HG02973 (cell line): ENCODE measurements at regions not wholly inside any gene's neighbourhood (a gene's known extent, or its start where the extent isn't known, plus 50 kb on each side); places are given as distances from the start of the nearest gene placed in this dataset.
"Not testable (repeated sequence)": the region's sequence is repeated elsewhere in the genome, so short reads cannot be mapped to it uniquely, and the experiment has no call there.

Source experiments
- ATAC-seq: cut with Tn5 transposase; IDR thresholded peaks from one replicate; pipeline ENCODE4 v1.9.1; 2021; ENCODE audit warnings: moderate library complexity; ENCODE audit not compliant: unreplicated experiment

DNA sequence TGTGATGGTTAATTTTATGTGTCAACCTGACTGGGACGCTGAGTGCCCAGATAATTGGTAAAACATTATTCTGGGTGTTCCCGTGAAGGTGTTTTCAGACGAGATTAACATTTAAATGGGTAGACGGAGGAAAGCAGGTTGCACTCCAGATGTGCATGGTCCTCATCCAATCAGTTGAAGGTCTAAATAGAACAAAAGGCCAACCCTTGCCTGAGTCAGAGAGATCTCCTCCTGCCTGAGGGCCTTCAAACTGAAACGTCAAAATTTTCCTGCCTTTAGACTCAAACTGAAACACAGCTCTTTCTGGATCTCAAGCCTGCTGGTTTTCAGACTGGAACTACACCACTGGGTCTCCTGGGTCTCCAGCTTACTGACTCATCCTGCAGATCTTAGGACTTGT, 73.5 kb downstream of the NPIPA8 start:
- not testable (repeated sequence) for ATAC-seq

GRCh38 chr16:18261848-18262247, 74.7 kb downstream of the NPIPA8 start:
- ATAC-seq, result not testable (repeated sequence)

DNA sequence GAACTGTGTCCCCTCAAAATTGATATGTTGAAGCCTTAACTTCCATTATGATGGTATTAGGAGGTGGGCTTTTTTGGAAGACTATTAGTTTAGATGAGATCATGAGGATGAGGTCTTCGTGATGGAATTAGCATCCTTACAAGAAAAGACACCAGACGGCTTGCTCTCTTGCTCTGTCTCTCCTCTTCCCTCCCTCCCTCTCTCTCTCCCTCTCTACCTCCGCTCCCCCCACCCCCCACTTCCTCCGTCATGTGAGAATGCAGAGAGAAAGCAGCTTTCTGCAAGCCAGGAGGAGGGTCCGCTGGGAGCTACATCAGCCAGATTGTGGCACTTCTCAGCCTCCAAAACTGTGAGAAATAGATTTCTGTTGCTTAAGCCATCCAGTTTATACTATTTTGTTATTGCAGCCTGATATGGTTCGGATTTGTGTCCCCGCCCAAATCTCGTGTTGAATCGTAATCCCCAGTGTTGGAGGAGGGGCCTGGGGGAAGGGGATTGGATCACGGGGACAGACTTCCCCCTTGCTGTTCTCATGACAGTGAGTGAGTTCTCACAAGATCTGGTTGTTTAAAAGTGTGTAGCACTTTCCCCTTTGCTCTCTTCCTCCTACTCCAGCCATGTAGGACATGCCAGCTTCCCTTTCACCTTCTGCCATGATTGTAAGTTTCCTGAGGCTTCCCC, 76.9 kb downstream of the NPIPA8 start:
- not testable (repeated sequence) for ATAC-seq

DNA sequence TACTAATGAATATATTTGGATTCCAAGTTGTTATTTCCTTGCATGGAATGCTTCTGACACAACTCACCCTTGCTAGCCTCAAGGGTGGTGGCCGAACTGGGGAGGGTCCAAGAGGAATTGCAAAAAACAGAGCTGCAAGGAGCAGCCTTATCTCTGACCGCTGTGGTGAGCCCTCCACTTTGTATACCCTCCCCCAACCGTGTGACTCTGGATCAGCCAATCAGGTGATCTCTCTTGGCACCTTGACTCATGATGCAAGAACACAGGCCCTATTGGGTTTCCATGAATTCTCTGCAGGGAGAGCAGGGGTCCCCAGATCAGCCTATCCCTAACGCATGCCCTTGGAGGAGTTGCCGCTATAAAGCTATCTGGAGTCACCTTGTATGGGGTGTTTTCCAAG, 83.6 kb downstream of the NPIPA8 start:
- not testable (repeated sequence) for ATAC-seq

GRCh38 chr16:18230505-18230904, 106.0 kb downstream of the NPIPA8 start:
- ATAC-seq, result not testable (repeated sequence)

GRCh38 chr16:18222054-18223009, 114.2 kb downstream of the NPIPA8 start:
- not testable (repeated sequence) for ATAC-seq

GRCh38 chr16:18217741-18218140, 118.8 kb downstream of the NPIPA8 start:
- not testable (repeated sequence) for ATAC-seq

DNA sequence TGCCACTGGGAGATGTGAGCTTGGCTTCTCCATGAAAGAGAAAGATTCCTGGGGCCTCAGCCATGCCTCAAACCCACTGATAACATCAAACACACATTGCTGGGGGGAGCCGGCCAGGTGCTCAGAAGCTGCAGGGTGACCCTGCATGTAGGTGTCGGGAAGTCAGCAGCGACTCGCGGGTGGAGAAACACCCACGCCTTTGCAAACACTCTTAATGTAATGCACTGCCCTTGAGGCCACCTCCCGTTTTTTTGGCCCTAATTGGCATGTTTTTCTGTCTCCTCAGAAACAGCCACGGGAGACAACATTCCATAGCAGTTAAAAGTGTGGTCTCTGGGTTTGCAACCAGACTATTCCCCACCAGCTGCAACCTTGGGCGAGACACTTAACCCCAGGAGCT, 119.7 kb downstream of the NPIPA8 start:
- ATAC-seq, result not testable (repeated sequence)

GRCh38 chr16:18213810-18214209, 122.7 kb downstream of the NPIPA8 start:
- not testable (repeated sequence) for ATAC-seq

DNA sequence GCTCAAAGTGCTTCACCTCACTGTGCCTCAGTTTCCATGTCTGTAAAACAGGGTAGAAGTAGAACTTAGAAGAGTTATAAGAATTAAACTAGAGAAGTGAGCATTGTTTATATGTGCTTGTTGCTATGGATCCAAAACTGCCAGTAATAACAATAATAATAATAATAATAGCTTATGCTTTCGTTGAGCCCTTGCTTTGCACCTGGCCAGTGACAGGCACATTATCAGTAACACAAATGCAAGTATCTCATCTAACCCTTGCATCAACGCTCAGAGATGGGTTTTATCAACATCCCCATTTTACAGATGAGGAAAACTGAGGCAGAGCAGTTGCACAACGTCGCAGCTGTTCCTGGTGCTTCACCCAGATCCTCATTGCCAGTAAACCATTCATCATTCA, 125.0 kb downstream of the NPIPA8 start:
- ATAC-seq, result not testable (repeated sequence)

DNA sequence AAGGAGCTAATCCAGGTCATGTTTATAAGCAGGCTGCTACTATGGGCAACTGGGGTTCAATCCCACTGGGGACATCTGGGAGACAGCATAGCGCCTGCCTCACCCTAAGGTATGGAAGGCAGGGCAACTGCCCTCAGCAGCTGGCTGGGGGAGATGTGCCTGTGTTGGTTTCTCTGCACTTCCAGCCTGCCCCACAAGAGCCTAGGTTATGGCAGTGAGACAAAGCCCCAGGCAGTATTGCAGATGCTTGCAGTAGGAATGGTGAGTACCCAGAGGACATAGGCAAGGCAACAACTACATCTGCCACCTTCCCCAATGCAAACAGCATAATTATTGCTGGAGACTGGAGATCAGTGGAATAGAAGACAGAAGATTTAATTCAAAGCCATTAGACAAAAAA, 131.8 kb downstream of the NPIPA8 start:
- not testable (repeated sequence) for ATAC-seq

- ATAC-seq, result not testable (repeated sequence)
Observed at GRCh38 chr16:18204309-18204708, 132.2 kb downstream of the NPIPA8 start.

GRCh38 chr16:18201511-18201910, 135.0 kb downstream of the NPIPA8 start:
- ATAC-seq, result not testable (repeated sequence)

- not testable (repeated sequence) for ATAC-seq
Observed at GRCh38 chr16:18192389-18192788, 144.1 kb downstream of the NPIPA8 start.

- ATAC-seq, result not testable (repeated sequence)
Observed at GRCh38 chr16:18190179-18190578, 146.4 kb downstream of the NPIPA8 start.

GRCh38 chr16:18184755-18185154, 151.8 kb downstream of the NPIPA8 start:
- not testable (repeated sequence) for ATAC-seq

GRCh38 chr16:18181028-18181427, 155.5 kb downstream of the NPIPA8 start:
- ATAC-seq, result not testable (repeated sequence)

DNA sequence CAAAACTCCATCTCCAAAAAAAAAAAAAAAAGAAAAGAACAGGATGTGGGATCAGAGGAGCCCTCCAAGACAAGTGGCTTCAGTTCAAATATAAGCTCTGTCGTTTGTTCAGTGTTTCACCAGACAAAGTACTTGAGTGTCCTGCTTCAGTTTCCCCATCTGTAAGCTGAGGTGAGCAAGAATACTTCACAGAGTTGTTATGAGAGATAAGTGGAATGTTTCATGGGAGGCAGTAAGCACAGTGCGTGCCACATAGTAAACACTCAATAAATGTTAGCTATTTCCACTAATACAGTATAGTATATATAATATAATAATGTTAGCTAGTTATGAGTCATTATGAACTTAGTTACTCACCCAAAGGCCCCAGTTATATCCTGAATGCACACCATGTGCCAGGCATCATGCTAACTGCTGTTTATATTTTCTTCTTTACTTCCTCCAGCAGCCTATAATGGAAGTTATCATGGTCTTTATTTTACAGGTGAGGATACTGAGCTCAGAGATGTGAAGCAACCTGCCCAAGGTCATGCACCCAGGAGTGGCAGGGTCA, 162.5 kb downstream of the NPIPA8 start:
- not testable (repeated sequence) for ATAC-seq

DNA sequence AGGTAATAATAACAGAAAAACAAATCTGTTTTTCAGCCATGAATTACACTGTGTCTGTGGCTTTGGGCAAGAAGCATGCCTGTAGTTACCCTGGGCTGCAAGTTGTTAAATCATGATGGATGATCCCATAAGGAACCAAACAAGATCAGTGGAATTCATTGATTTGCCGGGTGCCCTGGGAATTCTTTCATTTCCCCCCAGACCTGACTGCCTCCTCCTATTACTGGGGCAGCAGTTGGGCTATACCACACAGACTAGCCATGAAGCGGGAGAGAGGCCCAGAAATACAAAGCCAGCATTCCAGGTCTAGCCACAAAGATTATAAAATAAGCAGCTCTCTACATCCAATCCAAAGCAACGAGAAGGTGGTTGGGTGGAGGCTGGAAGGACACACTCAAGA, 174.2 kb downstream of the NPIPA8 start:
- ATAC-seq, result not testable (repeated sequence)

DNA sequence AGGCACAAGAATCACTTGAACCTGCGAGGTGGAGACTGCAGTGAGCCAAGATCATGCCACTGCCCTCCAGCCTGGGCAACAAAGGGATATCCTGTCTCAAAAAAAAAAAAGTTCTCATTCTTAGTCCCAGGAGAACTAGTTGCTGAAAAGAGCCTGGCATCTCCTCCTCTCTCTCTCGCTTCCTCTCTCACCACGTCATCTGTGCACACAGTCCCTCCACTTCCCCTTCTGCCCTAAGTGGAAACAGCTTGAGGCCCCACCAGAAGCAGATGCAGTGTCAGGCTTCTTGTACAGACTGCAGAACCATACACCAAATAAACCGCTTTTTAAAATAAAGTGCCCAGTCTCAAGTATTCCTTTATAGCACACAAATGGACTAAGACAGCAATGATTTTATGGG, 175.3 kb downstream of the NPIPA8 start:
- ATAC-seq, result not testable (repeated sequence)

DNA sequence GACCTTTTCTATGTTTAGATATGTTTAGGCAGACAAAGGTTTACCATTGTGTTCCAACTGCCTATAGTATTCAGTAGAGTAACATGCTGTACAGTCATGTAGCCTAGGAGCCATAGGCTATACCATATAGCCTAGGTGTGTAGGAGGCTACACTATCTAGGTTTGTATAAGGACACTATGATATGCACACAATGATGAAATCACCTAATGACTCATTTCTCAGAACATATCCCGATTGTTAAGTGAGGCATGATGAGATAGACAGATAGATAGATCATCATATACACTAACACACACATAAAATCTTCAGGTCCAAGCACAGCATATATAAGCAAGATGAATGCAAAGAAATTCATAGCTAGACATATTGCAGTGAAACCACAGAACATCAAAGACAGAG, 177.4 kb downstream of the NPIPA8 start:
- ATAC-seq, result not testable (repeated sequence)
